Endothelial cell of umbilical vein (primary cell): ENCODE measurements at regions not wholly inside any gene's neighbourhood (a gene's known extent, or its start where the extent isn't known, plus 50 kb on each side); places are given as distances from the start of the nearest gene placed in this dataset.

Experiments used
- EZH2 ChIP-seq: IDR thresholded peaks from 2 replicates; pipeline ENCODE4 v1.6.1; 2012; ENCODE audit warnings: borderline replicate concordance, low read depth, mild to moderate bottlenecking, moderate library complexity, low read length, inconsistent platforms; ENCODE audit not compliant: severe bottlenecking
- GATA2 ChIP-seq: IDR thresholded peaks from 2 replicates; pipeline ENCODE4 v1.7.0; 2011; ENCODE audit warnings: low read depth, mild to moderate bottlenecking, moderate library complexity, mixed read lengths, low read length; ENCODE audit not compliant: insufficient read length, insufficient read depth
- TF ChIP-seq, protein P1 (sequence below), 2 donors: IDR thresholded peaks; 1 replicate in 1 of 2; 2 replicates in 1 of 2; pipeline ENCODE4 v1.5.1; 2011; ENCODE audit warnings: low read length in 2 of 2, mild to moderate bottlenecking in 2 of 2, moderate library complexity in 2 of 2, control low read depth in 1 of 2, inconsistent platforms in 1 of 2, low read depth in 1 of 2; ENCODE audit not compliant: insufficient read depth in 1 of 2; ENCODE audit errors: extremely low read depth in 1 of 2
- TF ChIP-seq, protein P2 (sequence below): IDR thresholded peaks from 2 replicates; pipeline ENCODE4 v1.6.1; 2011; ENCODE audit not compliant: insufficient read depth, insufficient read length

DNA sequence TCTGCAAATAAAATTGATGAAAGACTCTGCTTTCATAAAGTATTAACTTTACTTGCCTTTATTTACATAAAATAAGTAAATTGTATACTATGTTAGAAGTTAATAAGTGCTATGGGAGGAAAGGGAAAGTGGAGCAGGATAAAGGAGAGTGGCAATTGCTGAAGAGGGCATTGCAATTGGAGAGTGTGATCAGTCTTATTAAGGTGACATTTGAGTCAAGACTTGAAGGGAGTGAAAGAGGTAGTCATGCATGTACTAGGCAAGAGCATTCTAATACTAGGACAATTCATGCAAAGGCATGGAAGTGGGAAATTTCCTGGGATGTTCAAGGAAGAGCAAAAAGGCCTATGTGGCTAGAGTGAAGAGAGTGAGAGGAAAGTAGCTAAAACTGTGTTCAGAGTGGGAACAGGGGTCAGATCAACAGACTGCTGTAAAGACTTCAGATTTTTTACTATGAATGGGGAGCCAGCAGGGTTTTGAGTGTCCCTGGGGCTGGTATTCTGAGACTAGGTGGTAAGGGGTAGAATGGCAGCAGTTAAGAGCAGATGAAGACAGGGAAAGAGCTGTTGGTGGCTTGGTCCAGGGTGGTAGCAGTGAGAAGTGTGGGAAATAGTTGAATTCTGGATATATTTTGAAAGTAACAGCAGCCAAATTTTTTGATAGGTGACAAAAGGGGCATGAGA lies 182.3 kb upstream of the RIOK2 start:
- TF ChIP-seq, protein P1, sequence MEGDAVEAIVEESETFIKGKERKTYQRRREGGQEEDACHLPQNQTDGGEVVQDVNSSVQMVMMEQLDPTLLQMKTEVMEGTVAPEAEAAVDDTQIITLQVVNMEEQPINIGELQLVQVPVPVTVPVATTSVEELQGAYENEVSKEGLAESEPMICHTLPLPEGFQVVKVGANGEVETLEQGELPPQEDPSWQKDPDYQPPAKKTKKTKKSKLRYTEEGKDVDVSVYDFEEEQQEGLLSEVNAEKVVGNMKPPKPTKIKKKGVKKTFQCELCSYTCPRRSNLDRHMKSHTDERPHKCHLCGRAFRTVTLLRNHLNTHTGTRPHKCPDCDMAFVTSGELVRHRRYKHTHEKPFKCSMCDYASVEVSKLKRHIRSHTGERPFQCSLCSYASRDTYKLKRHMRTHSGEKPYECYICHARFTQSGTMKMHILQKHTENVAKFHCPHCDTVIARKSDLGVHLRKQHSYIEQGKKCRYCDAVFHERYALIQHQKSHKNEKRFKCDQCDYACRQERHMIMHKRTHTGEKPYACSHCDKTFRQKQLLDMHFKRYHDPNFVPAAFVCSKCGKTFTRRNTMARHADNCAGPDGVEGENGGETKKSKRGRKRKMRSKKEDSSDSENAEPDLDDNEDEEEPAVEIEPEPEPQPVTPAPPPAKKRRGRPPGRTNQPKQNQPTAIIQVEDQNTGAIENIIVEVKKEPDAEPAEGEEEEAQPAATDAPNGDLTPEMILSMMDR (IDR thresholded peaks at IDR 0.05; ENCODE audit: extremely low read depth in 1 of 2, insufficient read depth in 1 of 2, low read depth in 1 of 2, low read length in 2 of 2): no peak
- TF ChIP-seq GATA2 (no peak), EZH2 (no peak)
- TF ChIP-seq, protein P2, sequence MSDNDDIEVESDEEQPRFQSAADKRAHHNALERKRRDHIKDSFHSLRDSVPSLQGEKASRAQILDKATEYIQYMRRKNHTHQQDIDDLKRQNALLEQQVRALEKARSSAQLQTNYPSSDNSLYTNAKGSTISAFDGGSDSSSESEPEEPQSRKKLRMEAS: no peak
